Loucy (cell line): ENCODE measurements at regions not wholly inside any gene's neighbourhood (a gene's known extent, or its start where the extent isn't known, plus 50 kb on each side); places are given as distances from the start of the nearest gene placed in this dataset.
A peak's percentile ranks its signal among the peaks of the same experiment; 100 is the strongest.

Experiments
- H2AFZ ChIP-seq: fragments of 200-600 bp; sonication (generic); 2 replicates; pipeline ENCODE4 v1.6.0; 2016; ENCODE audit warnings: antibody characterized with exemption, mild to moderate bottlenecking, low read length, moderate library complexity
- H3F3A ChIP-seq: fragments of 200-600 bp; 2 replicates; pipeline ENCODE4 v1.6.0; 2016; ENCODE audit warnings: antibody characterized with exemption, low read depth, mild to moderate bottlenecking
- H3K27me3 ChIP-seq: fragments of 200-600 bp; sonication (generic); 2 replicates; pipeline ENCODE4 v1.6.1; 2014; ENCODE audit warnings: low read length, mild to moderate bottlenecking; ENCODE audit not compliant: insufficient read depth, poor library complexity, severe bottlenecking
- H3K36me3 ChIP-seq: fragments of 200-600 bp; sonication (generic); 2 replicates; pipeline ENCODE4 v1.6.1; 2016; ENCODE audit warnings: low read length; ENCODE audit not compliant: insufficient read depth
- H3K4me1 ChIP-seq: fragments of 200-600 bp; sonication (generic); 2 replicates; pipeline ENCODE4 v1.5.1; 2014; ENCODE audit warnings: low read length, mild to moderate bottlenecking; ENCODE audit not compliant: insufficient read depth, poor library complexity, severe bottlenecking
- H3K4me2 ChIP-seq: fragments of 200-600 bp; sonication (generic); 2 replicates; pipeline ENCODE4 v1.6.0; 2014; ENCODE audit warnings: antibody characterized with exemption, low read length, low read depth, mild to moderate bottlenecking; ENCODE audit not compliant: poor library complexity, severe bottlenecking
- H3K4me3 ChIP-seq: fragments of 200-600 bp; sonication (generic); 2 replicates; pipeline ENCODE4 v1.5.1; 2014; ENCODE audit warnings: low read length, mild to moderate bottlenecking, mixed read lengths; ENCODE audit not compliant: poor library complexity, severe bottlenecking
- H3K79me2 ChIP-seq: fragments of 200-600 bp; sonication (generic); 2 replicates; pipeline ENCODE4 v1.6.1; 2014; ENCODE audit warnings: low read length; ENCODE audit not compliant: insufficient read depth
- H3K9ac ChIP-seq: fragments of 200-600 bp; sonication (generic); 2 replicates; pipeline ENCODE4 v1.6.0; 2014; ENCODE audit warnings: mild to moderate bottlenecking, low read depth, low read length, moderate library complexity; ENCODE audit not compliant: poor library complexity, severe bottlenecking
- H3K9me2 ChIP-seq: fragments of 200-600 bp; sonication (generic); replicated peaks from 2 replicates; pipeline ENCODE4 v1.6.1; 2016; ENCODE audit warnings: low read depth, low read length, mixed read lengths
- H3K9me3 ChIP-seq: fragments of 200-600 bp; sonication (generic); 2 replicates; pipeline ENCODE4 v1.6.1; 2014; ENCODE audit warnings: mild to moderate bottlenecking, antibody characterized with exemption, low read length, low read depth; ENCODE audit not compliant: insufficient read depth
- H4K20me1 ChIP-seq: fragments of 200-600 bp; sonication (generic); 2 replicates; pipeline ENCODE4 v1.6.0; 2014; ENCODE audit warnings: antibody characterized with exemption, low read length, mild to moderate bottlenecking; ENCODE audit not compliant: insufficient read depth, poor library complexity, severe bottlenecking
- EZH2phosphoT487 ChIP-seq: fragments of 200-600 bp; IDR thresholded peaks from 2 replicates; pipeline ENCODE4 v1.6.1; 2018; ENCODE audit warnings: antibody characterized with exemption, mild to moderate bottlenecking, moderate library complexity, borderline replicate concordance
- TF ChIP-seq, protein P1 (sequence below): fragments of 200-600 bp; sonication (generic); conservative IDR thresholded peaks from 2 replicates; pipeline ENCODE4 v1.5.1; 2014; ENCODE audit warnings: mild to moderate bottlenecking, antibody characterized with exemption, low read length

DNA sequence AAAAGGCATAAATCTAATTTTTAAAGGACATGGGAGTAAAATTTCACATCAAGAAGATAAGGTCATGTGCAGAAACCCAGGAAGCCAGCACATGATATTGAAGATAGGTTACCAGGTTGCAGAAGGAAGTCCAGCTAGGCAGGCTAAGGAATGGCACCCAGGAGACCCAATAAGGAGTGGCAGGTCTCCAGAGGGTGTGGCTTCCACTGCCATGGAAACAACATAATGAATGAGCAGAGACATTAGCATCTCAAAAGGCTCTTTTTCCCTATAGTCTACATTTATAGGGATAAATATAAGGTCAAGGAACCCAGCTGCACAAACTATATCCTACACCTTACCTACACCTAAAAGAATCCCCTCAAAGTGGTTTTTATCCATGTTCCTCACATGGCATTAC, 275.9 kb downstream of the RPS29 start:
- Histone ChIP-seq H3F3A (no peaks in the 10 kb centered on the region), H3K27me3 (no peaks in the 10 kb centered on the region), H3K4me1 (no peaks in the 10 kb centered on the region), H4K20me1 (no peaks in the 10 kb centered on the region), H3K36me3 (no peaks in the 10 kb centered on the region), H3K4me2 (no peak overlapping the region), H3K9me2 (no peaks in the 10 kb centered on the region), H3K79me2 (no peaks in the 10 kb centered on the region), H2AFZ (no peak overlapping the region), H3K4me3 (no peak overlapping the region), H3K9me3 (no peaks in the 10 kb centered on the region), H3K9ac (no peak overlapping the region)
- TF ChIP-seq EZH2phosphoT487: no peak
- TF ChIP-seq, protein P1, sequence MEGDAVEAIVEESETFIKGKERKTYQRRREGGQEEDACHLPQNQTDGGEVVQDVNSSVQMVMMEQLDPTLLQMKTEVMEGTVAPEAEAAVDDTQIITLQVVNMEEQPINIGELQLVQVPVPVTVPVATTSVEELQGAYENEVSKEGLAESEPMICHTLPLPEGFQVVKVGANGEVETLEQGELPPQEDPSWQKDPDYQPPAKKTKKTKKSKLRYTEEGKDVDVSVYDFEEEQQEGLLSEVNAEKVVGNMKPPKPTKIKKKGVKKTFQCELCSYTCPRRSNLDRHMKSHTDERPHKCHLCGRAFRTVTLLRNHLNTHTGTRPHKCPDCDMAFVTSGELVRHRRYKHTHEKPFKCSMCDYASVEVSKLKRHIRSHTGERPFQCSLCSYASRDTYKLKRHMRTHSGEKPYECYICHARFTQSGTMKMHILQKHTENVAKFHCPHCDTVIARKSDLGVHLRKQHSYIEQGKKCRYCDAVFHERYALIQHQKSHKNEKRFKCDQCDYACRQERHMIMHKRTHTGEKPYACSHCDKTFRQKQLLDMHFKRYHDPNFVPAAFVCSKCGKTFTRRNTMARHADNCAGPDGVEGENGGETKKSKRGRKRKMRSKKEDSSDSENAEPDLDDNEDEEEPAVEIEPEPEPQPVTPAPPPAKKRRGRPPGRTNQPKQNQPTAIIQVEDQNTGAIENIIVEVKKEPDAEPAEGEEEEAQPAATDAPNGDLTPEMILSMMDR: no peak

DNA sequence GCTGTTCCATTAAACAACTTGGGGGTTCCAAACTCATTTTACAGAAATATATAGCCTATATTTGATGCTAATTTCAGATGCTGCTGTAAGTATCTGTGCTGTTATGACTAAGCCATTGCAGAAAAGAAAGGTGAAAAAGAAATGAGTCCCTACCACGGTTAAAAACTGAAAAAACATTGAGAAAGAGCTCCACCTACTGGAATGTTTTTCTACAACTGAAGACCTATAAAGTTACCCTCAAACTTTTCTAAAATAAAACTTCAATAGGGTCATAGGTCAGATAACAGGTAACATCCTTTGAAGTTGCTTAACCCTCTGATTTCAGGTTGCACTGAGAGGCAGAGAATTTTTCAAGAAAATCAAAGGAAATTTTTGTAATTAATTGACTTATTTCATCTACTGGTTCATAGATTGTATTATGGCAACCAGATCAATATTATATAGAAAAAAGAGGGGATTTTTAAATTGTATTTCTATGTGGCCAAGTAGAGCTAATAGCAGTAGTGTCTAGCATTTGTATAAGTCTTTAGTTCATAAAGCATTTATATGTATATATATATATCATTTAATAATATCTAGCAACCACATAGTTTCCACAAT, 279.9 kb downstream of the RPS29 start:
- Histone ChIP-seq H3K27me3 (no peaks in the 10 kb centered on the region), H3K36me3 (no peaks in the 10 kb centered on the region), H3K4me2 (no peak overlapping the region), H3K9ac (no peak overlapping the region), H3K4me1 (no peaks in the 10 kb centered on the region), H2AFZ (no peak overlapping the region), H3F3A (no peaks in the 10 kb centered on the region), H4K20me1 (no peaks in the 10 kb centered on the region), H3K9me3 (no peaks in the 10 kb centered on the region), H3K4me3 (no peak overlapping the region), H3K79me2 (no peaks in the 10 kb centered on the region), H3K9me2 (no peaks in the 10 kb centered on the region)
- no peak for TF ChIP-seq EZH2phosphoT487
- TF ChIP-seq, protein P1: peak; percentile 75

- H3K9ac ChIP-seq: no peak overlapping the region
- H3K9me2 ChIP-seq: no peaks in the 10 kb centered on the region
- no peaks in the 10 kb centered on the region for H3K36me3 ChIP-seq
- no peaks in the 10 kb centered on the region for H3K9me3 ChIP-seq
- H3K27me3 ChIP-seq: no peaks in the 10 kb centered on the region
- no peaks in the 10 kb centered on the region for H3K4me1 ChIP-seq
- H2AFZ ChIP-seq: no peak overlapping the region
- no peaks in the 10 kb centered on the region for H3F3A ChIP-seq
- no peak for TF ChIP-seq EZH2phosphoT487
- TF ChIP-seq, protein P1: no peak
- H4K20me1 ChIP-seq: no peaks in the 10 kb centered on the region
- no peaks in the 10 kb centered on the region for H3K79me2 ChIP-seq
- no peak overlapping the region for H3K4me3 ChIP-seq
- no peak overlapping the region for H3K4me2 ChIP-seq
Observed at GRCh38 chr14:49303946-49304516, 282.1 kb downstream of the RPS29 start.
